ENCODE measurements at regions not wholly inside any gene's neighbourhood (a gene's known extent, or its start where the extent isn't known, plus 50 kb on each side); places are given as distances from the start of the nearest gene placed in this dataset.

DNA sequence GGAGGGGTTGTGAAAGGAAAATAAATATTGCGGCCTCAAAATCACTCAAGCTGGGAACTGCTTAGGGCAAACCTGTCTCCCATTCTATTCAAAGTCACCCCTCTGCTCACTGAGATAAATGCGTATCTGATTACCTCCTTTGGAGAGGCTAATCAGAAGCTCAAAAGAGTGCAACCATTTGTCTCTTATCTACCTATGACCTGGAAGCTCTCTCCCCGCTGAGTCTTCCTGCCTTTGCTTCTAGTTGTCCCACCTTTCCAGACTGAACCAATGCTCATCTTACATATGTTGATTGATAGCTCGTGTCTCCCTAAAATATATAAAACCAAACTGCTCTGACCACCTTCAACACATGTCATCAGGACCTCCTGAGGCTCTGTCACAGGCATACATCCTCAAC lies 91.6 kb upstream of the CAMK1G start:
- no peak overlapping the region for H3K27ac Mint-ChIP-seq
- H3K4me1 Mint-ChIP-seq (ENCODE audit: low read depth): no peaks in the 10 kb centered on the region
- intact Hi-C loops (cut with micrococcal nuclease): no loop called here
- POLR2A ChIA-PET: no interaction called here
- peaks cover 7% of the 10 kb centered on the region for H3K9me3 Mint-ChIP-seq
- TF ChIP-seq, protein P1, sequence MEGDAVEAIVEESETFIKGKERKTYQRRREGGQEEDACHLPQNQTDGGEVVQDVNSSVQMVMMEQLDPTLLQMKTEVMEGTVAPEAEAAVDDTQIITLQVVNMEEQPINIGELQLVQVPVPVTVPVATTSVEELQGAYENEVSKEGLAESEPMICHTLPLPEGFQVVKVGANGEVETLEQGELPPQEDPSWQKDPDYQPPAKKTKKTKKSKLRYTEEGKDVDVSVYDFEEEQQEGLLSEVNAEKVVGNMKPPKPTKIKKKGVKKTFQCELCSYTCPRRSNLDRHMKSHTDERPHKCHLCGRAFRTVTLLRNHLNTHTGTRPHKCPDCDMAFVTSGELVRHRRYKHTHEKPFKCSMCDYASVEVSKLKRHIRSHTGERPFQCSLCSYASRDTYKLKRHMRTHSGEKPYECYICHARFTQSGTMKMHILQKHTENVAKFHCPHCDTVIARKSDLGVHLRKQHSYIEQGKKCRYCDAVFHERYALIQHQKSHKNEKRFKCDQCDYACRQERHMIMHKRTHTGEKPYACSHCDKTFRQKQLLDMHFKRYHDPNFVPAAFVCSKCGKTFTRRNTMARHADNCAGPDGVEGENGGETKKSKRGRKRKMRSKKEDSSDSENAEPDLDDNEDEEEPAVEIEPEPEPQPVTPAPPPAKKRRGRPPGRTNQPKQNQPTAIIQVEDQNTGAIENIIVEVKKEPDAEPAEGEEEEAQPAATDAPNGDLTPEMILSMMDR (IDR thresholded peaks at IDR 0.05): no peak
- CTCF ChIA-PET: no interaction called here
- no peak for ATAC-seq
- H3K27me3 Mint-ChIP-seq: peaks cover 2% of the 10 kb centered on the region
- H3K36me3 Mint-ChIP-seq (ENCODE audit: low read depth): no peaks in the 10 kb centered on the region
- no peak for DNase-seq
- no peak overlapping the region for H3K4me3 Mint-ChIP-seq

DNA sequence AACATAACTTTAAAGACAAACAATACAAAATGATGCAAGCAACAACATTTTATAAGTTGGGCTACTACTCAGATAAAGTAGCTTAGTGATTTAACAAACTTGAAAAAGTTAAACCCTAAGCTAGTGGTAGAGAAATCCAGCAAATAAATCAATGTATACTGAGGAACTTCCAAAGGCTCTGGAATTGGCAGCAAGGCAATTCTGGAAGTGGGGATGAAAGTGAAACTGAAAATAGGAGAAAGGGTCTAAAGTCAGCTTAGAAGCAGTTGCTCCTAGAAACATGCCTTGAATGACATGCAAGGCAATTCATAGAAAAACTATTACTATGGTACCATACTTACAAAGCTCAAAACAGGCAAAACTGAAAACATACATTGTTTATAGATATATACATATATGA lies 90.0 kb upstream of the CAMK1G start:
- Mint-ChIP-seq H3K36me3 (ENCODE audit: low read depth) (no peaks in the 10 kb centered on the region), H3K27me3 (peaks cover 2% of the 10 kb centered on the region), H3K4me1 (ENCODE audit: low read depth) (no peaks in the 10 kb centered on the region), H3K27ac (no peak overlapping the region), H3K4me3 (no peak overlapping the region), H3K9me3 (peaks cover 9% of the 10 kb centered on the region)
- POLR2A ChIA-PET: interaction anchor here (1.1 kb wide), 1 partner anchor 10 kb away, joined by 3 read pairs; no protein-coding TSS in a partner anchor
- DNase-seq (no peak), ATAC-seq (no peak)
- intact Hi-C loops (cut with micrococcal nuclease): no loop called here
- CTCF ChIA-PET: interaction anchor here (1.2 kb wide), 1 partner anchor 73 kb away, joined by 3 read pairs; no protein-coding TSS in a partner anchor
- TF ChIP-seq, protein P1 (IDR thresholded peaks at IDR 0.05): no peak

DNA sequence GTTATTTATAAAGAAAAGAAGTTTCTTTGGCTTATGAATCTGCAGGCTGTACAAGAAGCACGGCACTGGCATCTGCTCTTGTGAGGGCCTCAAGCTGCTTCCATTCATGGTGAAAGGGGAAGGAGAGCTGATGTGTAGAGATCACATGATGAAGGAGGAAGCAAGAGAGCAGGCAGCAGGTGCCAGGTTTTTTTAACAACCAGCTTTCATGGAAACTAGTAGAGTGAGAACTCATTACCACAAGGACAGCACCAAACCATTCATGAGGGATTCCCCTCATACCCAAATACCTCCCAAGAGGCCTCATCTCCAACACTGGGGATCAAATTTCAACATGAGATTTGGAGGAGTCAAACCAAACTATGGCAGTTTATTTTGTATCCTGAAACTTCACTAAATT lies 85.8 kb upstream of the CAMK1G start:
- ATAC-seq: no peak
- intact Hi-C loops (cut with micrococcal nuclease): no loop called here
- TF ChIP-seq, protein P1 (IDR thresholded peaks at IDR 0.05): no peak
- Mint-ChIP-seq H3K36me3 (ENCODE audit: low read depth) (peaks cover 1% of the 10 kb centered on the region), H3K27ac (no peak overlapping the region), H3K4me3 (no peak overlapping the region), H3K4me1 (ENCODE audit: low read depth) (no peaks in the 10 kb centered on the region), H3K27me3 (peaks cover 5% of the 10 kb centered on the region), H3K9me3 (peaks cover 20% of the 10 kb centered on the region)
- CTCF ChIA-PET: no interaction called here
- no peak for DNase-seq
- POLR2A ChIA-PET: no interaction called here

- Mint-ChIP-seq H3K4me3 (no peak overlapping the region), H3K4me1 (ENCODE audit: low read depth) (no peaks in the 10 kb centered on the region), H3K9me3 (peaks cover 15% of the 10 kb centered on the region), H3K27ac (no peak overlapping the region), H3K36me3 (ENCODE audit: low read depth) (peaks cover 1% of the 10 kb centered on the region), H3K27me3 (peaks cover 7% of the 10 kb centered on the region)
- intact Hi-C loops (cut with micrococcal nuclease): no loop called here
- ATAC-seq (no peak), DNase-seq (no peak)
- ChIA-PET CTCF (interaction anchor here (1.6 kb wide), 1 partner anchor 12 kb away, joined by 5 read pairs; no protein-coding TSS in a partner anchor), POLR2A (no interaction called here)
- TF ChIP-seq, protein P1 (IDR thresholded peaks at IDR 0.05): no peak
Measured at GRCh38 chr1:209500993-209501392, 82.5 kb upstream of the CAMK1G start.

GRCh38 chr1:209503196-209503595 lies 80.3 kb upstream of the CAMK1G start:
- no peak for ATAC-seq
- intact Hi-C loops (cut with micrococcal nuclease): no loop called here
- Mint-ChIP-seq H3K27ac (no peak overlapping the region), H3K9me3 (peaks cover 11% of the 10 kb centered on the region), H3K4me1 (ENCODE audit: low read depth) (no peaks in the 10 kb centered on the region), H3K36me3 (ENCODE audit: low read depth) (peaks cover 1% of the 10 kb centered on the region), H3K27me3 (peaks cover 7% of the 10 kb centered on the region), H3K4me3 (no peak overlapping the region)
- ChIA-PET CTCF (no interaction called here), POLR2A (no interaction called here)
- no peak for DNase-seq
- TF ChIP-seq, protein P1 (IDR thresholded peaks at IDR 0.05): no peak
